HG03025 (cell line): ENCODE measurements at regions not wholly inside any gene's neighbourhood (a gene's known extent, or its start where the extent isn't known, plus 50 kb on each side); places are given as distances from the start of the nearest gene placed in this dataset.
"Not testable (repeated sequence)": the region's sequence is repeated elsewhere in the genome, so short reads cannot be mapped to it uniquely, and the experiment has no call there.

ENCODE experiments used
- ATAC-seq: cut with Tn5 transposase; IDR thresholded peaks from one replicate; pipeline ENCODE4 v1.9.1; 2021; ENCODE audit warnings: mild to moderate bottlenecking, moderate library complexity; ENCODE audit not compliant: unreplicated experiment, low FRiP score

GRCh38 chr6:67812693-67813092 is 822.4 kb upstream of the ADGRB3 start:
- no peak for ATAC-seq

GRCh38 chr6:67812125-67812524 is 823.0 kb upstream of the ADGRB3 start:
- no peak for ATAC-seq

- no peak for ATAC-seq
Observed at GRCh38 chr6:67811239-67812037, 823.6 kb upstream of the ADGRB3 start.

- ATAC-seq = not testable (repeated sequence)
Observed at GRCh38 chr6:67804808-67805207, 830.3 kb upstream of the ADGRB3 start.

- no peak for ATAC-seq
Observed at GRCh38 chr6:67802771-67803170, 832.3 kb upstream of the ADGRB3 start.

- ATAC-seq = no peak
Observed at GRCh38 chr6:67792996-67793395, 842.1 kb upstream of the ADGRB3 start.

- ATAC-seq = no peak
Observed at GRCh38 chr6:67790569-67790968, 844.5 kb upstream of the ADGRB3 start.

- ATAC-seq = not testable (repeated sequence)
Observed at GRCh38 chr6:67787119-67787518, 848.0 kb upstream of the ADGRB3 start.

- ATAC-seq = no peak
Observed at GRCh38 chr6:67779876-67780275, 855.2 kb upstream of the ADGRB3 start.

- no peak for ATAC-seq
Observed at GRCh38 chr6:67775333-67775732, 859.7 kb upstream of the ADGRB3 start.

- peak; percentile 77 for ATAC-seq
Observed at GRCh38 chr6:67768972-67769371, 866.1 kb upstream of the ADGRB3 start.

GRCh38 chr6:67767046-67767822 is 867.8 kb upstream of the ADGRB3 start:
- ATAC-seq = not testable (repeated sequence)

GRCh38 chr6:67766057-67766456 is 869.0 kb upstream of the ADGRB3 start:
- no peak for ATAC-seq

GRCh38 chr6:67759001-67759400 is 876.1 kb upstream of the ADGRB3 start:
- ATAC-seq = no peak

GRCh38 chr6:67757465-67758033 is 877.5 kb upstream of the ADGRB3 start:
- ATAC-seq = no peak

- ATAC-seq = no peak
Observed at GRCh38 chr6:67748521-67748920, 886.6 kb upstream of the ADGRB3 start.

GRCh38 chr6:67736816-67737215 is 898.3 kb upstream of the ADGRB3 start:
- ATAC-seq = no peak

- ATAC-seq = no peak
Observed at GRCh38 chr6:67736161-67736560, 898.9 kb upstream of the ADGRB3 start.

- ATAC-seq = no peak
Observed at GRCh38 chr6:67735623-67736022, 899.5 kb upstream of the ADGRB3 start.

GRCh38 chr6:67722861-67723261 is 912.2 kb upstream of the ADGRB3 start:
- no peak for ATAC-seq

GRCh38 chr6:67717281-67717680 is 917.8 kb upstream of the ADGRB3 start:
- ATAC-seq = no peak
